Activated CD8-positive, alpha-beta memory T cell treated with anti-CD3 and anti-CD28 coated beads, Interleukin-2, amount 10 ng/mL, durations not matched to agents 7 days and 5 days (primary cell): ENCODE measurements at regions not wholly inside any gene's neighbourhood (a gene's known extent, or its start where the extent isn't known, plus 50 kb on each side); places are given as distances from the start of the nearest gene placed in this dataset.

Source experiments
- ATAC-seq: fragments of 150-1000 bp; cut with Tn5 transposase; one replicate; pipeline ENCODE4 v1.10.0; 2021; ENCODE audit warnings: moderate library complexity
- CTCF ChIA-PET: fragments of 350-600 bp; sonication (Branson Sonifier 250); formaldehyde crosslinking; loops from one replicate; lab custom pipeline; 2021; ENCODE audit warnings: antibody characterized with exemption; lab: Charles Lee
- DNase-seq: peaks from one replicate; pipeline ENCODE4 v3.0.0-alpha.2; 2020
- H3K27ac Mint-ChIP-seq: one replicate; pipeline ENCODE4 v1.8.0; 2021; ENCODE audit warnings: mild to moderate bottlenecking, mixed read lengths
- H3K27me3 Mint-ChIP-seq: one replicate; pipeline ENCODE4 v1.8.0; 2021; ENCODE audit warnings: mixed read lengths
- H3K36me3 Mint-ChIP-seq: one replicate; pipeline ENCODE4 v1.8.0; 2021; ENCODE audit warnings: mild to moderate bottlenecking, mixed read lengths
- H3K4me1 Mint-ChIP-seq: one replicate; pipeline ENCODE4 v1.8.0; 2021; ENCODE audit warnings: mixed read lengths
- H3K4me3 Mint-ChIP-seq: one replicate; pipeline ENCODE4 v1.8.0; 2021; ENCODE audit warnings: mild to moderate bottlenecking, moderate library complexity, mixed read lengths
- H3K9me3 Mint-ChIP-seq: one replicate; pipeline ENCODE4 v1.8.0; 2022; ENCODE audit warnings: low read depth, mixed read lengths

DNA sequence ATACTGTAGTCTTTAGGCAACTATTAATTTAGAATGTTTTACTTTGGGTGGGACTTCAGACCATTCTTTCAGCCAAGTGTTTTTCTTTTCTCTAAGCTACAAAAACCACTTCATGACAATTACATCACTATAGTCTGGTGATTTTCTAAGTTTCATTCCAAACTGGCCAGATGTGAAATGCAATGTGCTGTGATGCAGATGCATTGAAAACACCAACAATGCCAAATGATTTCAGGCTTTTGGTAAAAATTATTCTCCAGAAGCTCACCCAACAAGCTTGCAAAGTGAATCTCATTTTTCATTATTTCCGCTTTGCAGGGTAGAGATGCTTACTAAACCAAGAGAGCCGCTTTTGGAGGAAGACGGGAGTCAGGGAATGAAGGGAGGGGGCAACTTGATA is 118.4 kb upstream of the ANK3 start:
- CTCF ChIA-PET: no interaction called here
- DNase-seq (no peak), ATAC-seq (no peak)
- no peaks in the 10 kb centered on the region for H3K9me3 Mint-ChIP-seq
- no peaks in the 10 kb centered on the region for H3K4me1 Mint-ChIP-seq
- no peaks in the 10 kb centered on the region for H3K36me3 Mint-ChIP-seq
- H3K27ac Mint-ChIP-seq: no peak overlapping the region
- peaks cover 2% of the 10 kb centered on the region for H3K27me3 Mint-ChIP-seq
- no peak overlapping the region for H3K4me3 Mint-ChIP-seq

DNA sequence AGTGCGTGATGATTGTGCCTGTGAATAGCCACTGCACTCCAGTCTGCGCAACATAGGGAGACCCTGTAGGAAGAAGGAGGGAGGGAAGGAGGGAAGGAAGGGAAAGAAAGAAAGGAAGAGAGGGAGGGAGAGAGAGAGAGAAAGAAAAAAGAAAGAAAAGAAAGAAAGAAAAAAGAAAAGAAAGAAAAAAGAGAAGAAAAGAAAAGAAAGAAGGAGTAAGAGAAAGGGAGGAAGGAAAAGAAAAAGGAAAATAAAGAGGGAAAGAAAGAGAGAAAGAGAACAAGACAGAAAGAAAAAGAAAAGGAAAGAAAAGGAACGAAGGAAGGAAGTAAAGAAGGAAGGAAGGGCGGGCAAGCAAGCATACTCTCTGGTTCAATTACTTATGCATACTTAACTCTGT is 112.9 kb upstream of the ANK3 start:
- no peaks in the 10 kb centered on the region for H3K36me3 Mint-ChIP-seq
- no peaks in the 10 kb centered on the region for H3K4me1 Mint-ChIP-seq
- ATAC-seq (no peak), DNase-seq (no peak)
- no peaks in the 10 kb centered on the region for H3K9me3 Mint-ChIP-seq
- H3K27ac Mint-ChIP-seq: no peak overlapping the region
- peaks cover 2% of the 10 kb centered on the region for H3K27me3 Mint-ChIP-seq
- CTCF ChIA-PET: no interaction called here
- H3K4me3 Mint-ChIP-seq: no peak overlapping the region

DNA sequence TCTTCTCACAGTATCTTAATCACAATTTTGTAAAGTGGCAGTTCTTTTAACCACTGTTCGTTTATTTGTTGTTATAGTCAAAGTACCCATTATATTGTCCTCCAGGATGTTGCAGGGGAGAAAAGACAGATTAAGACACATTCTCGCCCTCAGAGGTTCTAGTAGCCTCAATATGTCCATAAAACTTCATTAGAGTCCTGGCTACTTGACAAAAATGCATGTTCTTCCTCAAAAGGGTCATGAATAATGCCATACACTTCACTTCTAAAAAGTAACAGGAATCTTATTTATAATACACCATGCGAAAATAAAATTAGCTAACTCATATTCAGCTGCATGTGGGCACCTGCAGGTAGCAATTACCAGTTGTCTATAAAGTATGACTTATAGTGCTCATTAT is 109.3 kb upstream of the ANK3 start:
- Mint-ChIP-seq H3K27ac (no peak overlapping the region), H3K4me1 (no peaks in the 10 kb centered on the region), H3K36me3 (no peaks in the 10 kb centered on the region), H3K4me3 (no peak overlapping the region), H3K27me3 (no peaks in the 10 kb centered on the region), H3K9me3 (no peaks in the 10 kb centered on the region)
- CTCF ChIA-PET: no interaction called here
- DNase-seq: no peak
- no peak for ATAC-seq

DNA sequence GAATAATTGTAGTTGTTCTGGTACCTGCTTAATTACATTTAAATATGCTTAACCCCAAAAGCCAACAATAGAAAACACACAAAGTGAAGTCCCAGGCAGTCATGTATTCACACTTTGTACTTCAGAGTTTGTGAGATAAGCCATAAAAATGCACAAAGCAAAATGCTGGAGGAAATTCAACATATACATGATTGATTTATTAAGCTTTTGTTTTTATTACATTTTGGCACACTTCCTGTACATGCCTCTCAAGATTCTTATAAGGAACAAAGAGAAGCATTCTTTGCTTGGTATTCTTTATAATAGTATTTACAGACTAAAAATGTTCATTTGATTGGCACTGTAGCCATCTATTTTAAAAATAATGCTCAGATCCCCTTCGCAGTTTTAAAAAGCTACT is 107.7 kb upstream of the ANK3 start:
- H3K9me3 Mint-ChIP-seq: no peaks in the 10 kb centered on the region
- no peak overlapping the region for H3K27ac Mint-ChIP-seq
- H3K27me3 Mint-ChIP-seq: no peaks in the 10 kb centered on the region
- CTCF ChIA-PET: no interaction called here
- ATAC-seq (no peak), DNase-seq (no peak)
- H3K36me3 Mint-ChIP-seq: no peaks in the 10 kb centered on the region
- H3K4me1 Mint-ChIP-seq: no peaks in the 10 kb centered on the region
- H3K4me3 Mint-ChIP-seq: no peak overlapping the region

DNA sequence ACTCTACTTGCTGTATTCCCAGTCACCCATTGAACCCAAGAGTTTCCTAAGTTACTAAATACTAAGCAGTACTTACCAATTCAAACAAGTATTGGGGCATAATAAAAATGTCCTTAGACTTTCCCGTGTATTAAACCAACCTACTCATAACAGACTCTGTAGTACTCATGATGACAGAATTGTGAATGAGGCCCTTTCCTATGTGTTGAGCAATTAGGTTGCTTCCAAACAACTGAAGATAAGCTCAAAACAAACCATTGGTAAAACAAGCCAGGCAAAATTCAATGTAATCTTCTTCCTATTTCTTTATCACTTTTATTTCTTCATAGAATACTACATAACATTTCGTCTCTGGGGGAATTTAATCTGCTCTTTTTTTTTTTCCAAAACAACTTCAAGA is 106.5 kb upstream of the ANK3 start:
- CTCF ChIA-PET: interaction anchor here (0.9 kb wide), 1 partner anchor 18 kb away, joined by 3 read pairs; no protein-coding TSS in a partner anchor
- no peak overlapping the region for H3K4me3 Mint-ChIP-seq
- H3K36me3 Mint-ChIP-seq: no peaks in the 10 kb centered on the region
- no peaks in the 10 kb centered on the region for H3K4me1 Mint-ChIP-seq
- ATAC-seq (no peak), DNase-seq (no peak)
- H3K27me3 Mint-ChIP-seq: no peaks in the 10 kb centered on the region
- no peaks in the 10 kb centered on the region for H3K9me3 Mint-ChIP-seq
- H3K27ac Mint-ChIP-seq: no peak overlapping the region

DNA sequence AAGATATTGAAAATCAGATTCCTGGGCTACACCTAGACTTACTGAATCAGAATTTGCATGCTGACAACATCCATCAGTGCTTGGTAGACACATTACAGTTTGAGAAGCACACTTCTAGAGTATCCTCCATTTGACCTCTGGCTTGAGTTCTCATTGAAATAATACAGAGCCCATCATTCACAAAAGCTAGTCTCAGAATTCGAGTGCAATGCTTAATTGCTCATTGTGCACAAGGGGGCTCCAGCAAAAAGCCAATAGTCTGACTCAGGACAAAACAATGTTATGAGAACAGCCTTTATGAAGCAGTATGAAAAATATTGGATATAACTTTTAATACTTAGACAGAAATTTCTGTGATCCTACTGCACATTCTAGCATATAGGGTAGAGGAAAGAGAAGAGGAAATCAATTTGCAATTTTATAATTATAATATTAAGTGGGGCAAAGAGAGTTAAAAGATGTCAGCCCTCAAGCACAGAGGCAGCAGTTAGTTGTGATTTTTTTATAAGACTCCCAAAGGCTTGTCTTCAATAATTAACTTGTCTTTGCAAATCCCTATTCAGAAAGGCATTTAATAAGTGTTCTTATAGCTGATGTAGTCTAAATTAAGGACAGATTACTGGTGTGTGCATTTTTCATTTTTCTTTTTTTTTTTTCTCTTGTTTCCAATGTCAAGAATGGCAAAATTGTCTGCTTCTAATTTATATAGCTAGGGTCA is 105.8 kb upstream of the ANK3 start:
- Mint-ChIP-seq H3K36me3 (no peaks in the 10 kb centered on the region), H3K4me1 (no peaks in the 10 kb centered on the region), H3K27ac (no peak overlapping the region), H3K27me3 (no peaks in the 10 kb centered on the region), H3K4me3 (no peak overlapping the region), H3K9me3 (no peaks in the 10 kb centered on the region)
- no peak for DNase-seq
- no peak for ATAC-seq
- CTCF ChIA-PET: interaction anchor here (0.9 kb wide), 1 partner anchor 17 kb away, joined by 3 read pairs; no protein-coding TSS in a partner anchor

DNA sequence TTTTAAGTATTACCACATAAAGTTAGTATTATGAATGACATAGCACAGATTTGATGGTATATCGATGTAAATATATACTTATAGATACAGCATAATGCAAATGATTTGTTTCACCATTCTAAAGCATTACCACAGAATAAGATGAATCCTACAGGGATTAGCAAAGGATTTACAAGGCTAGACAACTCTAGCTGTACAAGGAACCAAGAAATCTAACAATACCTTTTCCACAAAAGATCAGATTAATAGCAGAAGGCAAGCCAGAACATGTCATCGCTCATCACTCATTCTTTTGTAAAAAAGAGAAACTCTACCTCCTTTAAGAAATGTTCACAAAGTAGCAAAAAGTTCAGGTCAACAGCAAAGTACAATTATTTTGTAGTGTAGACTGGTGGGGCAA is 105.1 kb upstream of the ANK3 start:
- no peaks in the 10 kb centered on the region for H3K27me3 Mint-ChIP-seq
- H3K4me3 Mint-ChIP-seq: no peak overlapping the region
- H3K4me1 Mint-ChIP-seq: no peaks in the 10 kb centered on the region
- no peaks in the 10 kb centered on the region for H3K9me3 Mint-ChIP-seq
- H3K36me3 Mint-ChIP-seq: no peaks in the 10 kb centered on the region
- CTCF ChIA-PET: no interaction called here
- ATAC-seq (no peak), DNase-seq (no peak)
- no peak overlapping the region for H3K27ac Mint-ChIP-seq

DNA sequence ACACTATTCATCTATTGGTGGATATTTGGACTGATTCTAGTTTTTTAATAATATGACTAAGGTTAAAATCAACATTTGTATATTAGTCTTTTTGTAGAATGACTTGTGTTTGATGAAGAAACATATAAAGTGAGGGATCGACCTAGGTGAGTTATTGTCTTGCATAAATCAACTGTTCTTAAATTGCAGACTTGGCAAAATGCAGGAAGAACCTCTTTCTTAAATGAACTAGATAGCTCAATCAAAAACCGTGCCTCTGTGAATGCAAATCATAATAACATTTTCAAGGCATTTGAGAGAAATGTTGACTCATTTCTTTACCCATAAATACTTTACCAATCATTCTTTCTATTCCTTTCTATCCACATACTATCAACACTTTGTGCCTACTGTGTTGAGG is 101.5 kb upstream of the ANK3 start:
- Mint-ChIP-seq H3K27ac (no peak overlapping the region), H3K27me3 (no peaks in the 10 kb centered on the region), H3K9me3 (no peaks in the 10 kb centered on the region), H3K36me3 (no peaks in the 10 kb centered on the region), H3K4me3 (no peak overlapping the region), H3K4me1 (no peaks in the 10 kb centered on the region)
- CTCF ChIA-PET: no interaction called here
- DNase-seq (no peak), ATAC-seq (no peak)

DNA sequence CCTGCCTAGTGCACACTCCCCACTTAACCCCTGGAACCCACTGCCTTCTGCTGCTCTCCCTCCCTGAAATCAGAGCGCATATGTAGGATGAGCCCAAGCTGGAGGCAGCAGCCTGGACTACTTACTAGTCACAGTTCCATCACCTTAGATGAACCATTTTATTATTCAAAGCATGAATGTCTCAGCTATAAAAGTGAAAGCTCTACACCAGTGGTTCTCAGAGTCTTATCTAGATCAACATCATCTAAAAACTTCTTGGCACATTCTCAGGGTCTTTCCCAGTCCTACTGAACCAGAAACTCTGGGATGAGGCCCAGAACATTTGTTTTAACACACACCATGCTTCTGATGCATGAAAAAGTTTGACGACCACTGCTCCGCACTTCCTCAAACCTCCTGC is 100.3 kb upstream of the ANK3 start:
- no peaks in the 10 kb centered on the region for H3K27me3 Mint-ChIP-seq
- no peaks in the 10 kb centered on the region for H3K36me3 Mint-ChIP-seq
- CTCF ChIA-PET: no interaction called here
- no peak for ATAC-seq
- H3K27ac Mint-ChIP-seq: no peak overlapping the region
- H3K4me3 Mint-ChIP-seq: no peak overlapping the region
- no peak for DNase-seq
- H3K4me1 Mint-ChIP-seq: no peaks in the 10 kb centered on the region
- no peaks in the 10 kb centered on the region for H3K9me3 Mint-ChIP-seq

DNA sequence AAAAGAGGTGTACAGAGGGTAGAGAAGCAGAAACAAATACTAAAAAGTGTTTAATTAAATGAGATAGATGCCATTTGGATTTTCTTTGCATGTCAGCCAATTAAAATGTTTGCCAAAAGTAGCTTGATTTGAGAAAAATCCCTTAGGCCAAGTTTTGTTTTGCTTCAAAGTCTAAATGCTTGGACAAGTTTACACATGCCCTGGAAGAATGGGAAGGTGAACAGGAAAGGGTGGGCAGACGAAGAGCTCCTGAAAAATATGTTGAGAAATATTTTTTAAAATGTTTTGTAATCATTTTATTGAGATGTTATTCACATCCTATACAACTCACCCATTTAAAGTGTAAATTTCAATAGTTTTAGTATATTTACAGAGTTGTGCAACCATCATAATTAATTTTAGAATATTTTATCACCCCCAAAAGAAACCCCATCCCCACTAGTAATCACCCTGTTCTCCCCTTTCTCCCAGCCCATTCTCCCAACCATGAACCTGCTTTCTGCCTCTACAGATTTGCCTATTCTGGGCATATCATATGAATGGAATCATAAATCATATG is 98.5 kb upstream of the ANK3 start:
- DNase-seq (no peak), ATAC-seq (no peak)
- H3K27ac Mint-ChIP-seq: no peak overlapping the region
- no peaks in the 10 kb centered on the region for H3K9me3 Mint-ChIP-seq
- H3K27me3 Mint-ChIP-seq: no peaks in the 10 kb centered on the region
- CTCF ChIA-PET: no interaction called here
- no peaks in the 10 kb centered on the region for H3K36me3 Mint-ChIP-seq
- H3K4me3 Mint-ChIP-seq: no peak overlapping the region
- H3K4me1 Mint-ChIP-seq: no peaks in the 10 kb centered on the region

DNA sequence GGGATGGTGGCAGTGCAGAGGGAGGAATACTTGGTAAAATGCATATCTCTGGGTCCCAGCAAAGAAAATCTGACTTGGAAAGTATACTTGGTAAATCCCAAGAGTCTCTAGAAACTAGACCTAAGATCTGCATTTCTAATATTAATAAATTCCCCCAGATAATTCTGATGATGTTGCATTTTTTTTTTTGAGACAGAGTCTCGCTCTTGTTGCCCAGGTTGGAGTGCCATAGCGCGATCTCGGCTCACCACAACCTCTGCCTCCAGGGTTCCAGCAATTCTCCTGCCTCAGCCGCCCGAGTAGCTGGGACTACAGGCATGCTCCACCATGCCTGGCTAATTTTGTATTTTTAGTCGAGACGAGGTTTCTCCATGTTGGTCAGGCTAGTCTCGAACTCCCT is 97.9 kb upstream of the ANK3 start:
- Mint-ChIP-seq H3K4me1 (no peaks in the 10 kb centered on the region), H3K4me3 (no peak overlapping the region), H3K36me3 (no peaks in the 10 kb centered on the region), H3K27ac (no peak overlapping the region), H3K27me3 (no peaks in the 10 kb centered on the region), H3K9me3 (no peaks in the 10 kb centered on the region)
- DNase-seq (no peak), ATAC-seq (no peak)
- CTCF ChIA-PET: no interaction called here

DNA sequence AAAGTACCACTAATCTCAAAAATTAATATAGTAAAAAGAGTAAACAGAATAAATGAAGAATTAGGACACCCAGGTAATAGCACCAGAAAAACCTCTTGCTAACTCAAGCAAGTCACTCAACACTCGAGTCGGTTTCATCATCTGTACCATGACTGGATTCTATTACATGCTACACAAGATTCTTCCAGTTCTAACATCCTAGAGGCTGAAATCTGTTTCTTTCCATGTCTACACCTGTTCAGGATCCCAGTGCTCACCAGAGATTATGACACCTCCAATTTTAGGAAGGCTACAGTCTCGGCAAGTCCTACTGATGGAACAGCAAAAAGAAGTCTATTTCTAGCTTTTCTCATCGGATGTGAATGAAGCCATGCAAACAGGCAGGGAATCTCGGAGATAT is 95.3 kb upstream of the ANK3 start:
- Mint-ChIP-seq H3K9me3 (no peaks in the 10 kb centered on the region), H3K4me1 (no peaks in the 10 kb centered on the region), H3K27me3 (no peaks in the 10 kb centered on the region), H3K27ac (no peak overlapping the region), H3K4me3 (no peak overlapping the region), H3K36me3 (no peaks in the 10 kb centered on the region)
- ATAC-seq: no peak
- no peak for DNase-seq
- CTCF ChIA-PET: no interaction called here

DNA sequence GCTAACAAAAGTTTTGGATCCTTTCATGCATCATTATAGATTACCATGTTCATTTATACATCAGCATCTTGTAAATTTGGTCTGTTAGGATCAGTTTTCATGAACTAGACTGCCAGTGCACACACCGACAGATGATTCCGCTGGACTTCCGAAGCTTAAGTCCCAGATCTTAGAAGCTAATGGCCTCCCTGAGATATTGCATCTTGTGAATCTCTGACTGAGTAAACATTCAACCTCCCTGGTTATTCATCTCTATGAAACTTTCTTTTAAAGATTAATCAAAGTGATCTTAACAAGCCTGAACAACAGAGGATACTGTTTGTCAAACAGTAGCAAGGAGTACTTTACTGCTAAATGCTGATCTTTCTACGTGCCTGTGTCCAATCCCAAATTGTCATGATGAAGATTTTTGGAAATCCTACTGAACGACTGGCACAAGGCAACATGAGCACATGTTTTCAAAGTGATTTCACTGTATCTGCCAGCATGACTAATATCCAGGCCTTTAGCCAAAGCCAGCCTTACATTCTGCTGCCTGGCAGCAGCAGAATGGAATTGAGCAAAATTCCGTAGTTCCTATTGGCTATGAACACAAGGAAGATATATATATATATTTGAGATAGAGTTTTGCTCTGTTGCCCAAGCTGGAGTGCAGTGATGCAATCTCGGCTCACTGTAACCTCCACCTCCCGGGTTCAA is 91.3 kb upstream of the ANK3 start:
- no peak overlapping the region for H3K27ac Mint-ChIP-seq
- H3K4me1 Mint-ChIP-seq: no peaks in the 10 kb centered on the region
- no peaks in the 10 kb centered on the region for H3K27me3 Mint-ChIP-seq
- H3K4me3 Mint-ChIP-seq: no peak overlapping the region
- CTCF ChIA-PET: no interaction called here
- H3K9me3 Mint-ChIP-seq: no peaks in the 10 kb centered on the region
- ATAC-seq (no peak), DNase-seq (no peak)
- H3K36me3 Mint-ChIP-seq: no peaks in the 10 kb centered on the region

DNA sequence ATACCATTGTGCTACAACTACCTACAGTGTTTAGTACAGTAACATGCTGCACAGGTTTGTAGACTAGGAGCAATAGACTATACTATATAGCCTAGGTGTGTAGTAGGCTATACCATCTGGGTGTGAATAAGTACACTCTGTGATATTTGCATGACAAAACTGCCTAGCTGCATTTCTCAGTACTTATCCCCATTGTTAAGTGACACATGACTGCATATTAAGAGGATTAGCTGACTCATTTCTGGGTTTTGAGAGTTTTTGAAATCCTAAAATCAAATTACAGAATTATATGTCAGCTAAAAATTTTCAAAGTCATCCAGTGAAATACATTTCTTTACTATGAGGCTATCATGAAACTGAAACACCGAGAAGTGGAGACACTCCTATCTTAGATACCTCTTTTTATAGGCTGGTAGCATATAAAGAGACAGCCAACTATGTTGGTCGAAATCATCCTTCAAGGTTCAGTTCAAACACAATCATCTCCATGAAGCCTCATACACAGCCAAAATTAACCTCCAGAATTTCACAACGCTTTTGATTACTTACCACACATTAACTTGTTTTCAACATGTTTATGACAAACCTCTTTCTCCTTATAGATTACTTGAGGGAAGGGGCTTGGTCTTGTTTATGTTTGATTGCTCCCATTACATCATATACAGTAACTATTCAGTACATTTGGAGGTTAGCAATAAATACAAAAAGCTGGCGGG is 89.8 kb upstream of the ANK3 start:
- no peak for ATAC-seq
- Mint-ChIP-seq H3K9me3 (no peaks in the 10 kb centered on the region), H3K36me3 (no peaks in the 10 kb centered on the region), H3K27ac (no peak overlapping the region), H3K27me3 (no peaks in the 10 kb centered on the region), H3K4me3 (no peak overlapping the region), H3K4me1 (no peaks in the 10 kb centered on the region)
- CTCF ChIA-PET: no interaction called here
- no peak for DNase-seq
